Motor neuron (in vitro differentiated cells): ENCODE measurements at regions not wholly inside any gene's neighbourhood (a gene's known extent, or its start where the extent isn't known, plus 50 kb on each side); places are given as distances from the start of the nearest gene placed in this dataset.
"Not testable (repeated sequence)": the region's sequence is repeated elsewhere in the genome, so short reads cannot be mapped to it uniquely, and the experiment has no call there.

Experiments used
- ATAC-seq, 8 experiments: fragments of 200-7000 bp; cut with Tn5 transposase; replicated peaks in 6 of 8; 2 replicates each; pipeline ENCODE4 v1.8.0; 2021; ENCODE audit warnings: mild to moderate bottlenecking in 8 of 8, moderate library complexity in 8 of 8
- H3K27ac ChIP-seq, 2 donors: fragments of 250-450 bp; sonication (Bioruptor Pico); 2 replicates each; pipeline ENCODE4 v1.9.0; 2021; ENCODE audit warnings: antibody characterized with exemption in 2 of 2, mild to moderate bottlenecking in 2 of 2, moderate library complexity in 1 of 2
- H3K4me1 ChIP-seq, 2 donors: fragments of 250-450 bp; sonication (Bioruptor Pico); replicated peaks in 1 of 2; 2 replicates each; pipeline ENCODE4 v1.6.1; 2021; ENCODE audit warnings: antibody characterized with exemption in 2 of 2, mild to moderate bottlenecking in 2 of 2, moderate library complexity in 1 of 2
- H3K4me3 ChIP-seq, 5 donors: fragments of 250-450 bp; sonication (Bioruptor Pico); 2 replicates each; pipeline ENCODE4 v1.9.0; 2021; ENCODE audit warnings: antibody characterized with exemption in 5 of 5, mild to moderate bottlenecking in 5 of 5, moderate library complexity in 4 of 5
- WGBS, 10 experiments: fragments of 450-650 bp; shearing (Covaris generic); methylation state at CpG; one replicate each; pipeline ENCODE4 v1.0.0; 2022; 5-methylcytosine and 5-hydroxymethylcytosine counted together
- in situ Hi-C, 9 experiments: fragments of 400-800 bp; cut with MboI; loops; one replicate each; pipeline ENCODE4 v1.15.0; 2021; ENCODE audit warnings: low sequenced_read_pairs in 9 of 9, low pct_unique_long_range_greater_than_20kb in 2 of 9; ENCODE audit not compliant: unreplicated experiment in 9 of 9

DNA sequence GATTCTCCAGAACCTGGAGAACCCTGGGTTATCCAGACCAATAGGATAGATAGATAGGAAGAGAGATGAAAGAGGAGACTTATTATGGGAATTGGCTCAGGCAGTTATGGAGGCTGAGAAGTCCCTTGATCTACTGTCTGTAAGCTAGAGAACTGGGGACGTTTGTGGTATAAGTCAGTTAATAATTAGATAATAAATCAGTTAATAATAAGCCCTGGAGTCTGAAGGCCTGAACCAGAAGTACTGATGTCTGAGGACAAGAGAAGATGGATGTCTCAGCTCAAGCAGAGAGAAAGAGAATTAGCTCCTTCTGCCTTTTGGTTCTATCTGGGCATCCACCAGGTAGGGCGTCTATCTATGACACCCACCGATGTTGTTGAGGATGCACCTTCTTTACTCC is 72.9 kb upstream of the SLC22A23 start:
- ATAC-seq: no peak
- in situ Hi-C loops: no loop called here
- no peak overlapping the region for H3K27ac ChIP-seq
- peaks cover under 1 to 5% of the 10 kb centered on the region in 2 donors for H3K4me1 ChIP-seq
- no peak overlapping the region for H3K4me3 ChIP-seq
- WGBS, 10 experiments: 57 to 100% (median 88%) methylated on average over 1 to 3 of the region's 3 CpGs; no CpG with 5 or more reads in 5 of the 10 experiments

DNA sequence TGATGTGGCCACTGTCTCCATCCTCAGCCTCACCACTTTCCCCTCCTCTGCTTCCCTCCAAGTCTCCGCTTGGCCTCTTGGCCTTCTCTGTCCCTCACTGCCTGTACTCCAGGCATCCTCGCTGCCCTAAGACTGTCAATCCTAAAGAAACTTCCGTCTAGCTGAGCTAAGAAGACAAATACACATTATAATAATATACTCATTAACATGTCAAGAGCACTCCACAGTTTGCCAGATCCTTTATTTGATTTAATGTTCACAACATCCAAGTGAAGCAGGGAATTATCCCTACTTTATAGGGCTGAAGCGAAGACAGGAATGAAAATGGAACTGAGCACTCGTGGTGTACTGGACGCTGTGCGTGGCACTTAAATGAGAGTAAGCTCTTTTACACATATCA is 72.4 kb upstream of the SLC22A23 start:
- Histone ChIP-seq H3K4me3 (no peak overlapping the region), H3K4me1 (peaks cover 0 to under 1% of the 10 kb centered on the region in 2 donors), H3K27ac (no peak overlapping the region)
- WGBS, 10 experiments: 74 to 100% (median 93%) methylated on average over 1 to 6 of the region's 7 CpGs; no CpG with 5 or more reads in 1 of the 10 experiments
- no peak for ATAC-seq
- in situ Hi-C loops: no loop called here

DNA sequence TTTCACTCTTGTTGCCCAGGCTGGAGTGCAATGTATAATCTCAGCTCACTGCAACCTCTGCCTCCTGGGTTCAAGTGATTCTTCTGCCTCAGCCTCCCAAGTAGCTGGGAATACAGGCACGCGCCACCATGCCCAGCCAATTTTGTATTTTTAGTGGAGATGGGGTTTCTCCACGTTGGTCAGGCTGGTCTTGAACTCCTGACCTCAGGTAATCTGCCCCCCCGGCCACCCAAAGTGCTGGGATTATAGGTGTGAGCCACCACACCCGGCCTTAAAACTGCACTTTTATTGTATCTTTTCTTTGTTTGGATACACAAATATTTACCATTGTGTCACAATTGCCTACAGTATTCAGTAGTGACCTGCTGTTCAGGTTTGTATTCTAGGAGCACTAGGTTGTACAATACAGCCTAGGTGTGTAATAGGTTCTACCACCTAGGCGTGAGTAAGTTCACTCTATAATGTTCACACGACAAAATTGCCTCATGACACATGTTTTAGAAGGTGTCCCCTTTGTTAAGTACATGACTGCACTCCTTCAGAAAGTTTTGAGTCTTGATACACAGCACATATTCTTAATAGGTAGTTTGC is 71.3 kb upstream of the SLC22A23 start:
- H3K27ac ChIP-seq, ATAC-seq: not testable (repeated sequence)

DNA sequence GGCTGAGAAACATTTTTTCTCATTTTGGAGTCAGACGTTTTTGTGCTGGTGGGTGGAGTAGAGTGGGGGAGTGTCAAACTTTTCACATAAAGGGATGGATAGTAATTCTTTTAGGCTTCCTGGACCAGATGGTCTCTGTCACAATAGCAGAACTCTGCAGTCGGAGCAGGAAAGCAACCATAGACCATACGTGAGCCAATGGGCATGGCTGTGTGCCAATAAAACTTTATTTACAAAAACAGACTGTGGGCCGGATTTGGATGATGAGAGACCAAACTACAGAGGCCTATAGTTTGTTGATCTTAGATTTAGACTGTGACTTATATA is 70.8 kb upstream of the SLC22A23 start:
- peak in 5 of 8 experiments; percentile 18 to 87 (median 36) for ATAC-seq
- Histone ChIP-seq H3K4me3 (no peak overlapping the region), H3K4me1 (no peaks in the 10 kb centered on the region), H3K27ac (no peak overlapping the region)
- 0 to 72% (median 59%) methylated on average over 1 to 4 of the region's 4 CpGs; no CpG with 5 or more reads in 2 of the 10 experiments for WGBS, 10 experiments
- in situ Hi-C loops: no loop called here

More for the DNA sequence above, 71.3 kb upstream of the SLC22A23 start:
- in situ Hi-C loops, H3K4me3 ChIP-seq, H3K4me1 ChIP-seq: not testable (repeated sequence)
- 60 to 100% (median 88%) methylated on average over 1 to 7 of the region's 7 CpGs; no CpG with 5 or more reads in 1 of the 10 experiments for WGBS, 10 experiments

DNA sequence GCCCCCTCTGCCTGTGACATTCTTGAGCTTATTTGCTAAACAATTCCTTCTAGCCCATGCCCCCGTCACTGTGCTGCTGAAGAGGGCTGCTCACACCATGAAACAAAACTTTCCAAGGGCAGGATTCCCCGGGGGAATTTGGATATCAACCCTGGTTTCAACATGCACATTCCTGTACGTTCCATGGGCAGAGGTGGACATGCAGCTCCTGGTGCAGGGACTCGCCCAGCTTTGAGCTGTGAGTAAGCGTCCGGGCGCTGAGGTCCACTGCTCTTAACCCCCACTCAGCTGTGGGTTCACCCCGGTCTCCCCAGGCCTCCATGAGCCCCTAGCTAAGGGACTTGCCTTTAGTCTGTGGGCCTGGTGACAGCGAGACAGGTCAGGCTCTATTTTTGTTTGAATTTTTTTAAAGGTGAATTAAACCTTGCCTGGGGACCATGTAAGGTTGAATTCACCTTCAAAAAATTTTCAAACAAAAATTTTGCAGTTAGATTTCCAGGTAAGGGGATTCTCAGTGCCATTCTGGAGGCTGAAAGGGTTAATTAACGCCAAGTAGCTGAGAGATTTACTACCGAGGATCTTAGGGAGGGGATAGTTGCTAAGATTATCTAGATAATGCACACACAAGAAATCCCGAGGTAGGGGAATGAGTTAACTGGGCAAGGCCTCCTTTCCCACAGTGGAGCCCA is 70.3 kb upstream of the SLC22A23 start:
- Histone ChIP-seq H3K4me1 (no peaks in the 10 kb centered on the region), H3K27ac (no peak overlapping the region), H3K4me3 (no peak overlapping the region)
- WGBS, 10 experiments: 35 to 66% (median 60%) methylated on average over 2 to 10 of the region's 12 CpGs; no CpG with 5 or more reads in 2 of the 10 experiments
- in situ Hi-C loops: no loop called here
- ATAC-seq: peak in 1 of 8 experiments; percentile 66

DNA sequence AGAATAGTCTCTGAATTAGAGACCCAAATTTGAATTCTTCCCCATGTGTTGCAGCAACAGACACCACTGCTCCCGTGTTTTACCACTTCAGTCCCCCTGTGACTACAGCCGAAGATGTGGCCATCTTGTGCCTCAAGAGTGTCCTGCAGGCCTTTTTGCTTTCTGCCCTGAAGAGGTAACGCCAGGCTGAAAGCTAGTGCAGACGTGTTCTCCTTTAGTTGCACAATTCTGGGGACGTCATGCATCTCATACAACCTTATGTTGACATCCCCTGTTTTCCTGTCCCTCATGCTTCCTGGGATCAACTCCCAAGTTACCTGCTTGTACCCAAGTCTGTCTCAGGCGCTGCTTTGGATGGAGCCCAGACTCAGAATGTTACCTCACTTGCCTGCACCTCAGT is 69.1 kb upstream of the SLC22A23 start:
- Histone ChIP-seq H3K27ac (no peak overlapping the region), H3K4me3 (no peak overlapping the region), H3K4me1 (no peaks in the 10 kb centered on the region)
- 73 to 100% (median 95%) methylated on average over 1 to 4 of the region's 6 CpGs; no CpG with 5 or more reads in 4 of the 10 experiments for WGBS, 10 experiments
- ATAC-seq: no peak
- in situ Hi-C loops: no loop called here

DNA sequence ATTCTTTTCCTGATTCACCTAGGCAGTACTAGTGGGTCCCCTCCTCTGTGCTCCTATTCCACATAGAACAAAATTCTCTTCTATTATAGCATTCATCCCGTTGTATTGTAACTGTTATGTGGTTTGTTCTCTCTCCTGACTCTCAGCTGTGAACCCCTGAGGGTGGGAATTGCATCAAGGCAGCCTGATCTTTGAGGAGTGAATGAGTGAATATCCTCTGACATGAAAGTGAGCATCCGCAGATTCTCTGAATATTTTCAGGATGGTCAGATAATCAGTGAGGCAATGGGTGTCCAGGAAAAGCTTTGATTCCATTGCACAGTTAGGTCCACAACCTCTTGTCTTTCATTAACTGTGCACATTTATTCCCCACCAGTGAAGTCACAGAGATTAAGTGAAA is 67.6 kb upstream of the SLC22A23 start:
- WGBS, 10 experiments: 60 to 92% (median 80%) methylated on average over 1 to 2 of the region's 2 CpGs; no CpG with 5 or more reads in 5 of the 10 experiments
- in situ Hi-C loops: no loop called here

DNA sequence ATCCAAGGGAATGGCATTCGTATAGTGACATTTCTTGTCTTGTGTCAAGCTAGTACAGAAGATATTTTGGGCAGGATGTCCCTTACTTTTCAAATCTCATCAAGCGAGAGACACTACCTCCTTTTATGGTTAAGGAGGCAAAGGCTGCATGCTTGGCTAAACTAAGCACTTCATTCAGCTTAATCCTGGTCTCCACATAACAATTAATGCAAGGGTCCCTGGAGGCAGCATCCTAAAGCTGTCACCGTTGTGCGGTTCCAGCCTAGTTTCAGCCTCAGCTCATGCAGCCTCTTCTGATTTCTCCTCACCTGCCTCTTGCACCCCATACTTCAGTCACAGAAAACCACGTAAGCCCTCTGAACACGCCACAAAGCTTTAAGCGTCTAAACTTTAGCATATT is 67.1 kb upstream of the SLC22A23 start:
- H3K4me1 ChIP-seq: no peaks in the 10 kb centered on the region
- no peak overlapping the region for H3K4me3 ChIP-seq
- H3K27ac ChIP-seq: no peak overlapping the region
- in situ Hi-C loops: no loop called here
- WGBS, 10 experiments: 77 to 96% (median 93%) methylated on average over 2 to 6 of the region's 7 CpGs; no CpG with 5 or more reads in 1 of the 10 experiments
- no peak for ATAC-seq

More for the DNA sequence above, 67.6 kb upstream of the SLC22A23 start:
- no peak for ATAC-seq
- Histone ChIP-seq H3K27ac (no peak overlapping the region), H3K4me1 (no peaks in the 10 kb centered on the region), H3K4me3 (no peak overlapping the region)

DNA sequence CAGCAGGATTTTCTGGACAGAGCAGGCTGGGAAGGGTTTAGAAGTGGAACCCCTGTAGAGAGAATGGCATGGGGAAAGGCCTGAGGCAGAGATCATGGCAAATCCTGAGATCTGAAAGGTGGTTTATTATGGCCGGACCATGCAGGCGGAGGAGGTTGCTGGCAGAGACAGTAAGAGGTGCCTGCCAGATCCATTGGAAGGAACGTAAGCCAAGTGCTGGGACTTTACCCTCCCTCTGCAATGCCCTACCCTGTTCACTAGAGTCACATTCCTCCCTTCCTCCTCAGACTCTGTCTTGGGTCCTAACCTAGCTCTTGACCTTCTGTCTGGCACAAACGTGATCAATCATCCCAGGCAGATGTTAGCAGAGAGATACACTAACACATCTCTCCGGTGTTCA is 66.4 kb upstream of the SLC22A23 start:
- in situ Hi-C loops: no loop called here
- 60 to 100% (median 94%) methylated on average over 1 to 5 of the region's 5 CpGs; no CpG with 5 or more reads in 5 of the 10 experiments for WGBS, 10 experiments
- Histone ChIP-seq H3K4me3 (no peak overlapping the region), H3K4me1 (peaks cover 0 to 6% of the 10 kb centered on the region in 2 donors), H3K27ac (no peak overlapping the region)
- ATAC-seq: no peak

DNA sequence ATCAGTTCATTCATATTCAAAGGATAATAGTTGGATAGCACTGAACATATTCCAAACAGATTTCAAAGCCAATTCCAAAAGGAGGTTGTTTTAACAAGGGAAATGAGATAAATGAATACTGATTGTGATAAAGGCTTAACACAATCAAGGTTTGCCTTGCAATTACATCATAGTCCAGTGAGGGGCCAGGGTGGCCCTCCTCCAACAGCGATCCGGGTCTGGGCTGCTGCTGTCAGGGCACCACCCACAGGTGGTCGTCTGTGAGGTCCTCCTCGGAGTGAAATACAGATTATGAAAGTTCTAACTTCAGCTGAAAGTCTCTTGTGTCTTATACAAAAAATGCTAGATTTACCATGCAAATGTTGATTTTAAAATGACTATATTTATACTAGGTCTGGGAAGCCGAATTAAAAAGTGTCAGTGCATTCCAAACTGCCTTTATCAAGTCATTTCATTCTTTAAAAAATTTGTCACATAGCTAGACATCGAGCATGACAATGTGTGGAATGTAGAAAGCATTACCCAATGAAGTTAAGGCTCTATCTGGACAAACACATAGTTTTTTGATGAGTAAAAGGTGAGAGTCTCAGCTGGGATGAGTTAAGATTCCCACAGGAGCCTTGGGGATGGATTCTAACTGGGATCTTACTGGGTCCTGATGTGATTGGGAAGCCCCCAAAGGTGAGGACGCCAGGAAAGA is 65.9 kb upstream of the SLC22A23 start:
- Histone ChIP-seq H3K27ac (no peak overlapping the region), H3K4me1 (peaks cover 0 to 6% of the 10 kb centered on the region in 2 donors), H3K4me3 (no peak overlapping the region)
- ATAC-seq: no peak
- 0 to 100% (median 76%) methylated on average over 1 to 6 of the region's 7 CpGs for WGBS, 10 experiments
- in situ Hi-C loops: no loop called here

DNA sequence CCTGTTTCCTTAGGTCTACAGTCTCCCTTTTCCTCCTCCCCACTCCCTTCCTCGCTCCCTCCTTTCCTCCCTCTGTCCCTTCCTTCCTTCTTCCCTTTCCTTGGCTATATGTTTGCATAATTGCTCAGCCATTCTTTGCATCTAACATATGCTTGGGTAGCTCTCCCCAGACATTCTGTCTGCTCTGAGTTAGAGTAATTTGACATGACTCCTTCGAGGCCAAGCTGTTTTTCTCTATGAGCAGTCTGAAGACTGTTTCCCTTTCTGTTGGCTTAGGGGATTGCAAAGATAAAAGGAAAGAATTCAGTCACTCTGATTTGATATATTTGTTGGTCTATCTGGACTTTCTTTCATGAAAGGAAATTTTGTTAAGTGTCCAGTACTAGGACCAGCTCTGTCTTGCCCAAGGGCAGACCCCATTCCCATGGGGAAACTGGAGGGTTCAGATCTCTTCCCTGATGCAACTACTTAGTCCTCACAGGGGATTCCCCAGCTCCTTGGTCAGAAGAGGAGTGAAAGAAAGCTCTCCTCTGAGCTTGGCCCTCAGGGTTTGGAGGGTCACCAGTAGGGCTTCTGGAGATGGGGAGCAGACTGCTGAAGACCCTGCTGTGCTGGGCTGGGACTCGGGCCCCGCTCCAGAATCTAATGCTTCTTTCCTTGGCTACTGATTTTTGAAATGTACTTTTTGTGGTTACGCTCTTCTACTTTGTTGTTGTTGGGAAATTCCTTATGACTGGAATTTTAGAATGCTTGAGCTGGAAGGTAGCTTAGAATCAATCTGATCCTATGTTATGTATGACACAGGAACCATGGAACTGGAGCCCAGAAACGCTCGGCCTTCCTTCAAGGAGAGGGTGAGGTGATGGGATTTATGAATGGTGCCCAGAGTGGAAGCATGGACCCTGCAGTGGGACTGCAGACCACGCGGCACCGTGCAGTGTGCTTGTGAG is 63.7 kb upstream of the SLC22A23 start:
- H3K4me1 ChIP-seq: peaks cover 0 to 10% of the 10 kb centered on the region in 2 donors
- in situ Hi-C loops: no loop called here
- 63 to 93% (median 81%) methylated on average over 1 to 6 of the region's 10 CpGs; no CpG with 5 or more reads in 1 of the 10 experiments for WGBS, 10 experiments
- no peak for ATAC-seq
- H3K4me3 ChIP-seq: no peak overlapping the region
- H3K27ac ChIP-seq: no peak overlapping the region

DNA sequence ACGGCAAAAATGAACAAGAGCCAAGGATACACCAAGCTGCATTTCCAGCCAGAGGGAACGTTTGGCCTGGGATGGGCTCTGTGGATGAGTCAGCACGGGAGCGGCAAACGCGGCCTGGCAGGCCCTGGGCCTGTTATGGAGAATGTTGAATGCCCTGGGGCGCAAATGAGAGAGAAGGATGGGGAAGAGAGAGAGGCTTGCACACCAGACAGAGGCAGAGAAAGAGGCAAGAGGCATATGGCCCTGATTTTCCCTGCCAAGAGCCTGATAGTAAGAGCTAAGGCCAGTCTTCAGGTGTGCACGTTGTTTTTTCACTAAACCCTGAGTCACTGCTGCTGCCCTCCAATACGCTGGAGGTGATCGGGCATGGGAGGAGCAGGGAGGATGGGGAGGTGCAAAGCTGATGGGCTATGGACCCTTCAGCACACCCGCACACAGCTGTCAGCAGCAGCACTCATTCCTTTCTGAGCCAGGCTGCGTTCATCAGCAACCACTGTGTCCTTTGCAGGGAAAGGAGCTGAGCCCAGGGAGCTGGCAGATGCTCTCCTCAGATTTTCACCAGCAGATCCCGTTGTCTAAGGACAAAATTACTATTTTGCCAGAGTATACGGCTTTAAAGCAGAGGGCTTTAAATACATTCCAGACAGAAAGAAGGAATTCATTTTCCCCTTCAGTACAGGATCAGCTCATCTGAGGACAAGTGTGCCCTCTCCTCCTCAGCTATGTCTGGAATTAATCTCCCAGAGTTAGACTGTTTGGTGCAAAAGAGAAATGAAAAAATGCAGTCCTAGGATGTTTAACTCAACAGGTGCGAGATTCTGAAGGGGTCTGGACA is 61.7 kb upstream of the SLC22A23 start:
- ATAC-seq: peak; percentile 51 to 98 (median 62)

More for the DNA sequence above, 61.7 kb upstream of the SLC22A23 start:
- no peak overlapping the region for H3K27ac ChIP-seq
- H3K4me3 ChIP-seq: no peak overlapping the region
- in situ Hi-C loops: no loop called here
- H3K4me1 ChIP-seq: peaks cover 0 to 10% of the 10 kb centered on the region in 2 donors
- 10 to 100% (median 62%) methylated on average over 1 to 7 of the region's 15 CpGs; no CpG with 5 or more reads in 1 of the 10 experiments for WGBS, 10 experiments
